G401.6 (cell line): ENCODE measurements at regions not wholly inside any gene's neighbourhood (a gene's known extent, or its start where the extent isn't known, plus 50 kb on each side); places are given as distances from the start of the nearest gene placed in this dataset.
"Not testable (repeated sequence)": the region's sequence is repeated elsewhere in the genome, so short reads cannot be mapped to it uniquely, and the experiment has no call there.

Source experiments
- FAIRE-seq: peaks from 2 replicates; lab custom pipeline; 2012; peaks lifted over from hg19 to GRCh38; lab: Jason Lieb, UNC

DNA sequence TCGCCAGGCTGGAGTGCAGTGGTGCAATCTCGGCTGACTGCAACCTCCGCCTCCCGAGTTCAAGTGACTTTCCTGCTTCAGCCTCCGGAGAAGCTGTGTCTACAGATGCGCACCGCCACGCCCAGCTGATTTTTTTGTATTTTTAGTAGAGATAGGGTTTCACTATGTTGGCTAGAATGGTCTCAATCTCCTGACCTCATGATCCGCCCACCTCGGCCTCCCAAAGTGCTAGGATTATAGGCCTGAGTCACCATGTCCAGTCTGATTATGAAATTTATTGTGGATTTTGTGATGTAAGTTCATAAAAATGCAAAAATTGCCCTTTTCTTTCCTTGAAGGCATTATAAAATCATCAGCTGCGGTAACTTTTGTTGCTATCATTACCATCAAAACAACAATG is 1688.3 kb upstream of the ADGRL3 start:
- FAIRE-seq, result not testable (repeated sequence)

DNA sequence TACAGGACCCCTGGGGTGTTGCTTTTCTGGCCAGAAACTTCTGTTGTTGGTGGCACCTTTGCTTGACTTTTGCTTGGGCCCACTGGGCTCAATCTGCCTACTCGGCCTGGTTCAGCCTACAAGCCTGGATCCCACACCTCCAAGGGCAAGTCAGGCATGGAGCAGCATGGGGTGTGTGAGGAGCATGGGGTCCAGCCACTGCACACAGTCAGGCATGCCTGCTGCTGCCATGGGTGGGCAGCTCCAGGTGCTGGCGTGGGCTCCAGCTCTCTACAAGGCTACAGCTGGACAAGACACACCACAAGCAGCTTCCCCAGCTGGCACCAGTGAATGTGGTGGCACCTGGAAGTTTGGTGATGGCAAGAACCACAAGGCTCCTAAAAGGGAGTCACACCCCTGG is 1683.1 kb upstream of the ADGRL3 start:
- FAIRE-seq, result no peak

DNA sequence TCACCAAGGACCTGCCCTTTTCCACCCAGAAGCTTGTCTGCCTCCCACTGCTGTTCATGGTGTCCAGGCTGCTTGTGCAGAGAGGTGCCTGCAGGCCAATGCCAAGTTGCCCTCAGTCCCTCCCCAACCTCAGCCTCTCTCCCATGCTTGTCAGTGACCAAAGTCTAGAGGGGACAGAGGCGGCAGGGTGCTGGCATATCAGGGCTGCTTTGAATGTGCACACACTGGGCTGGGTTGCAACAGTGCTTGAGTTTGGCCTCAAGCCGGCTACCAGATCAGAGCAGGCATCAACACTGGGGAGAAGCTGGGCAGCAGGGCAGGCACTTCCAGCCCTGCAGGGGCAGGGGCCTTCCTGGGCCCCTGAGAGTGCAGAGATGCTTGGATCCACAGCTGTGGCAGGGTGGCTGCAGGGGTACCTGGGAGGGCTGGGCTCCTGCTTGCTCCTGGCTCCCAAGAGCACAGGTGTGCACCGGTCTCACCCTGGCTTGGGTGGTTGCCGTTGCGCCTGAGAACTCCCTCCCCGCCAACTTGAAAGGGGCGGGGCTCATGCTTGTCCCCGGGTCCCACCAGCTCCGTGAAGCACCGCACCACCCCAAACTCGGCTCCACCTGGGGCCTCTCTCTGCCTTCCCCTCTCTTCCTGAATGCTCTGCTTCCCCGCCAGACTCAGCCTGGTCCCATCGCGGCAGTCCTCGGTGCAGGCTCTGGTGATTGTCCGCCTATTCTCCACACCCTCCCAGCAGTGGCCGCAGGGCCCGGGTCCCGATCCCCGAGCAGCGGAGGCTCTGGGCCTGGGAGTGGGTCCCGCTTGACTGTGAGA is 1681.9 kb upstream of the ADGRL3 start:
- no peak for FAIRE-seq

DNA sequence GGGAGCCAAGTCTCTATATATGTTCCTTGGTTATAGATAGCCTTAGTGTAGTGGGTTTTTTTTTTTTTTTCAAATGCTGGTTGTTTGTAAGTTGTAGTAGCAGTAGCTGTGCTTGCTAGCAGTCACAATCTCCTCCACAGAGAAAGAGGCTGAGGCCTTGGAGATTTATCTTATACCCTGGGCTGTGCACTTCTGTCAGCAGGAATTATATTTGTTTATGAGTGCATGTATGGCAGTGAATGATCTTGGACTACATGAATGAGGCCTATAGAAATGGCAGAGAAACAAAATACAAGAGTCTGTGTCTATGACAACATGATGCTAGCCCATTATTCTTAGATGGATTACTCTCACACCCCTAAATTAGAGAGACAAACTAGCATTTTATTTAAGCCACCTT is 1674.2 kb upstream of the ADGRL3 start:
- FAIRE-seq, result no peak

DNA sequence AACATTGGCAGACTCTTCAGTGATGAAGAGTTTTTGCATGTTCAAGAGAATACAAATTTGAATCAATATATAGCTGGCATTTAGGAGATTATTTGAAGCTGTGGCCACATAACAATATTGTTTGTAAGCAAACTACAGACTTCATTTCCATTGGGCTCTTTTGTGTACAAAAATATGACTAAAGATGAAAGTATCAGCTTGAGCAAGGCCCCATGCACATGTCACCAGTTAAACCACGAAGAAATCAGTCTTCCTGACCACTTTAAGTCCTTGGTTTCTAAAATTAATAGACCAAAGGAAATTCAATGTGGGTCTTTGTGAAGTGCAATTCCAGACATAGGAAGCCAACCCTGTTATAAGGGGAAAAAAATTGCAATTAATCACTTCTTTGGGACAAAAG is 1664.6 kb upstream of the ADGRL3 start:
- FAIRE-seq, result no peak

DNA sequence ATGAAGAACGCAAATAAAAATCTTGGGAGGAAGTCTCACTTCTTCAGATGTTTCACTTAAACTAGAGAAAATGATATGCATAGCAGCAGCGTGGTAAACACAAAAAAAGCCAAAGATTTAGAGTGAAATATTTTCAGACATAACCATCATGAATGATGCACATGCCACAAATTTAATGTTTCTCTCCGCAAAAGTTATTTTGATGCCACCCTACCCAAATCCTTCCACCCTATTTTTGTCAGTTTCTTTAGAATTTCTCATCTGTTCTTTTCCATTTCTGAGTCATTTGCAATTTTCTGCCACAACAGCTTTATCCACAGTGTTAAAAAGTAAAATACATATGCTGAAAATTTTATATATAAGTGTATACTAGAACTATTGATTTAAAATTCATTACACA is 1663.7 kb upstream of the ADGRL3 start:
- FAIRE-seq, result no peak

DNA sequence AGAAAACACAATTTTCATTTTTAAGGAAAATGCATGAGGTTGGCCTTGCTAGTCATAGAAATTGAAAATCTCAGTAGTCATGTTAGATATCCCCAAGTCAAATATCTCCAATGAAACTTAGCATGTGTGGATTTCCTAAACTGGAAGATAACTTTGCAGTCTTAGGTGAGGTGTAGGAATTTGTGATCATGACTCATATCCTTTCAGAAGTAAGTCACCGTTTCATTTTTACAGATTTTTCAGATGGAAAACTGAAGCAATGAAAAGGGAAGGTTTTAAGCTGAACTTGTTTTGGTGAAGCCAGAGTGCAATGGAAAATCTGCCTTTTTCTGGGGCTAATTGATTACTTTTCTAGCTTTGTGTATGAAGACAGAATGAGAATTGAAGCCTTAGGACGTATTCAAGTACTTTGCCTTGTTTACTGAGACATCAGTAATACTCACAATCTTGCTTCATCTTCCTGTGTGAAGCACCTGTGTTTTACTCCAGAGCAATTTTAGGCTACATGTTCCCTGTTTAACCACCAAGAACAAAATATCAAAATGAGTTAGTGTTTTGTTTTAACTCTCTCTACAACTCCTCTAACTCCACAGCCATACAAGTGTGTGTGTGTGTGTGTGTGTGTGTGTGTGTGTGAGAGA is 1662.8 kb upstream of the ADGRL3 start:
- FAIRE-seq, result no peak

DNA sequence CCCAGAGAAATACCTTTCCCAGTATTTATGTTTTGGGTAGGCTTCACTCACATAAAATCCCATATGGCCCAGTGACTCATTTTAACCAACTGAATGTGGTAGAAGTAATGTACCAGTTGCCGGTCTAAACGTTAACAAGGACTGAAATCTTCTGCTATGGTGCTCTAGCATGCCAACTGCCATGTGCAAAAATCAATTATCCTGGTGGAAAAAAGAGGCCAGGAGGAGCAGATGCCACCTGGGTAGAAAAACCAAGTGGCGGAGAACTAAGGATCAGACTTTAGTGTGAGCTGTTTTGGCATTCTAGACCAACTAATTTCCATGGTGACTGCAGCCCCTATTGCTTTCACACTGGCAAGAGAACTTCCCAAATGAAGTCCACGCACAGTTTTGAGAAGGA is 1660.7 kb upstream of the ADGRL3 start:
- FAIRE-seq, result no peak

DNA sequence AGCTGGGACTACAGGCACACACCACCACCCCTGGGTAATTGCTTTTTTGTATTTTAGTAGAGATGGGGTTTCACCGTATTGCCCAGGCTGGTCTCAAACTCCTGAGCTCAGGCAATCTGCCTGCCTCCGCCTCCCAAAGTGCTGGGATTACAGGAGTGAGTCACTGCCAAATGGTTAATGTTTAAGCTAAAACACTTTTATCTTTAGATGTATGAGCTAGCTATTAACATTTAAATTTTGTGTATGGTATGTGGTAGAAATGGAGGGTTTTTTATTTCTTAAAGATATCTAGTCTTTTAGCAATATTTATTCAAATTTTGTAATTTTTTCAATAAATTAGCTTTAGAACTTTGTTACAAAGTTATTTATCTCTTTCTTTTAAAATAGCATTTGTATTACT is 1659.8 kb upstream of the ADGRL3 start:
- no peak for FAIRE-seq

DNA sequence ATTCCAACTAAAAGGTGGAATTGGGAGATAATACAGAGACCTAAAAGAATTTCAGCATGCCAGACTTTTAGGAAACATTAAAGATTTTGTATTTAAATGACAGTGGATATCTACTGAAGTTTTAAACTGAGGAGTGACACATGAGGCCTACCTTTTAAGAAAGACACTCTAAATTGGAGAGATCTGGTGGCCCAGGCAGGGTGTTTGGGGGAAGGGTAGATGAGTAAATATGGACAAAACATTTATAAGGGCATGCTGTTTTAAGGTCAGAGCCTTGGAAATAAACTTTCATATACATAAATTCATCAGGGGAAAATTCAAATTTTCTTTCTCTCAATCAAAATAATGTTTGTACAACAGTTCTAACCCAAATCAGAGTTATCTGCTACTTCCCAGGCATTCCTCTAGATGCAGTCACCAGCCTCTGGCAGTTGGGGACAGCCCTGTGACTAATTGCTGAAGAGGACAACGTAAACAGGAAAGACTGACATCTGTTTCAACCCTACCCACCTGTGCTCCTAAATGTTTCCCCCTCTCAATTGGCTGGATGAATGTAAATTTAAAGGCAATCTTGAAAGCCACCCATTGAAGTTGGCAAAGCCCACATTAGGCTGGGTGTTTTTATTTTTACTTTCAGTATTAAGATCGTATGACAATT is 1646.9 kb upstream of the ADGRL3 start:
- no peak for FAIRE-seq

DNA sequence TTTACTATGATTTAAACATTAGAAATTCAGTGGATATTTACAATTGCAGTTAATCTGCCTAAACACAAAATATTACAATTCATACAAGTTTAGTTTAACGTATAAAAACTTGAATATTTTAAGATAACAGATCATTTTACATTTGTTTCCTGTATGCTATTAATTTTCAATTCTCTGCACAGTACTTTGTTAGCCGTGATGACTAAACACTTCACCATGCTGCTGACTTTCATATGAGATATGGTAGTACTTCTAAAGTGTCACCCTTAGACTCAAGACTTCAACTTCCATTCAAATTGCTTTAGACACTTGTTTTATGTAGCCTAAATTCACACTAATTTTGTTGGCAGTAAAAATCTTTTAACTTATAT is 1646.4 kb upstream of the ADGRL3 start:
- FAIRE-seq, result no peak

DNA sequence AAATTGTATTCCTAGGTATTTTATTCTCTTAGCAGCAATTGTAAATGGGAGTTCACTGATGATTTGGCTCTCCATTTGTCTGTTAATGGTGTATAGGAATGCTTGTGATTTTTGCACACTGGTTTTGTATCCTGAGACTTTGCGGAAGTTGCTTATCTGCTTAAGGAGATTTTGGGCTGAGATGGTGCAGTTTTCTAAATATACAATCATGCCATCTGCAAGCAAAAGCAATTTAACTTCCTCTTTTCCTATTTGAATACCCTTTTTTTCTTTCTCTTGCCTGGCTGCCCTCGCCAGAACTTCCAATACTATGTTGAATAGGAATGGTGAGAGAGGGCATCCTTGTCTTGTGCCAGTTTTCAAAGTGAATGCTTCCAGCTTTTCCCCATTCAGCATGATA is 1643.9 kb upstream of the ADGRL3 start:
- not testable (repeated sequence) for FAIRE-seq

DNA sequence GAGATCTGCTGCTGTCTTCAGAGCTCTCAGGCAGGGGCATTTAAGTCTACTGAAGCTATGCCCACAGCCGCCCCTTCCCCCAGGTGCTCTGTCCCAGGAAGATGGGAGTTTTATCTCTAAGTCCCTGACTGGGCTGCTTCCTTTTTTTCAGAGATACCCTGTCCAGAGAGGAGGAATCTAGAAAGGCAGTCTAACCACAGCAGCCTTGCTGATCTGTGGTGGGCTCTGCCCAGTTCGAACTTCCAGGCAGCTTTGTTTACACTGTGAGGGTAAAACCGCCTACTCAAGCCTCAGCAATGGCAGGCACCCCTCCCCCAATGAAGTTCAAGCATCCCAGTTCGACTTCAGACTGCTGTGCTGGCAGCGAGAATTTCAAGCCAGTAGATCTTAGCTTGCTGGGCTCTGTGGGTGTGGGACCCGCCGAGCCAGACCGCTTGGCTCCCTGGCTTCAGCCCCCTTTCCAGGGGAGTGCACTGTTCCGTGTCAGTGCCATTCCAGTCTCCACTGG is 1639.9 kb upstream of the ADGRL3 start:
- not testable (repeated sequence) for FAIRE-seq

DNA sequence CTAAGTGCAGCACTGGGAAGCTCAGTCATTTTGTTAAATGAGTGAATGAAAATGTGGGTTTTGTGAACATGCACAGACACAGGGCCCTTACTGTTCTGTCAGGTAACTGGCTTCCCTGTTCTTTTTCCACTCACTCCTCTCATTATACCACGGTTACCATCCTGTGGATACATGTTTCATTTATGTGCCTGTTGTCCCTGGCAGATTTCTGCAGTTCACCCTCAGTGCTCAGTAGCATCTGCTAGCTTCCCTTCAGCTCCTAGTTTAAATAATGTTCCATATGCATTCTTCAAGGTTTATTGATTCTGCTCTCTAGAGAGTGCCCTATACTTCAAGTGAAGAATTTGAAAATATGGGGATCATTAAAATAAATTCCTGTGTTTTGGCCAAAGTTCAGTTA is 1634.3 kb upstream of the ADGRL3 start:
- no peak for FAIRE-seq

DNA sequence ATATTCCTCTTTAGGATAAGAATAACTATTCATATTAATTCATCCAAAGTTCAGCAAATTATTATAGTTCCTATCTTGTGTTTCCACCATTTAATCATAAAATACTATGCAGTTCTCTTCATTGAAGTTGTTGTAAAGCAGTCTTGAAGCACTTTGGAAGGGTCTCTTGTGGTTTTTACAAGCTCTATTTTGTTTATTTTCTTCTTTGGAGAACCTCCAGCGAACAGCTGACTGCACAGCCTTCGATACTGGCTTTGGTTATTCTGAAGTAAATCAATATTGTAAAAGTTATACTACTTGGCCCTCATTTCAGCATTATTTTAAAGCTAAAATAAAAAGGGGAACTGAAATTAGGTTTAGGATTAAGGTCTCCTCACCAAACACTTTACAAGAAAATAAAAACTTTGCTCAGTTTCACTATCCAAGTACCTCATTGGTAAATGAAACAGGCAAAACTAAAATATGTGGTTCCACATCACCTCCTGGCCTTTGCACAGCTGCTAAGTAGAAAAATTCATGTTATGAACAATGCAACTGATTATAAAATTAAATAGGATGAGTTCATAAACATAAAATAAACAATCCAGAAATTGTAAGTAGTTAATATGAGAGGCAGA is 1629.2 kb upstream of the ADGRL3 start:
- FAIRE-seq, result no peak

DNA sequence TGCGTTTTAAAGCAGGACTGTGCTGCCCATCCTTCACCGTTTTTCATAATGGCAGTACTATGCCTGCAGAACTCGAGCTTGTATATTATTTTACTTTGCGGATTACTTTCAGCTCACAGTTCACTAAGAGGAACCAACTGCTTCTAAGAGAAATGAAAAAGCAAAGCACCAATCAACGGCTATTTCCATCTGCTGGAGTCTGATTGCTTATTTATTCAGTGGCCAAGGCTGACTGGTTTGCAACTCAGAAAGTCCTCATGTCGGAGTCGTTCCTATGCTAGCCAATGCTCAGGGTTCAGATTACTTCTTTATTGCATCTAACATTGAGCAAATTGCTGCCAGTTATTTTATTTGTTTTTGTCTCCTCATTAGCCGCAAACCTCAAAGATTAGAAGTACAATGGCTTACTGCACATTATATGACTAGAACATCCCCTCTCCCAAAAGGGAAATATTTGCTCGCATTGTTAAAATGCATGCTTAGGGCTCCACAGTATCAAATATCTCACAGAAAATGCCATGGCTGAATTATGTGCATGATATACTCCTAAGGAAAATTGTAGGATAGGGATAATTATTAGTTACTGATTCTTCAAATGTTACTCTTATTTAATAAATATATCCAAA is 1628.2 kb upstream of the ADGRL3 start:
- no peak for FAIRE-seq

DNA sequence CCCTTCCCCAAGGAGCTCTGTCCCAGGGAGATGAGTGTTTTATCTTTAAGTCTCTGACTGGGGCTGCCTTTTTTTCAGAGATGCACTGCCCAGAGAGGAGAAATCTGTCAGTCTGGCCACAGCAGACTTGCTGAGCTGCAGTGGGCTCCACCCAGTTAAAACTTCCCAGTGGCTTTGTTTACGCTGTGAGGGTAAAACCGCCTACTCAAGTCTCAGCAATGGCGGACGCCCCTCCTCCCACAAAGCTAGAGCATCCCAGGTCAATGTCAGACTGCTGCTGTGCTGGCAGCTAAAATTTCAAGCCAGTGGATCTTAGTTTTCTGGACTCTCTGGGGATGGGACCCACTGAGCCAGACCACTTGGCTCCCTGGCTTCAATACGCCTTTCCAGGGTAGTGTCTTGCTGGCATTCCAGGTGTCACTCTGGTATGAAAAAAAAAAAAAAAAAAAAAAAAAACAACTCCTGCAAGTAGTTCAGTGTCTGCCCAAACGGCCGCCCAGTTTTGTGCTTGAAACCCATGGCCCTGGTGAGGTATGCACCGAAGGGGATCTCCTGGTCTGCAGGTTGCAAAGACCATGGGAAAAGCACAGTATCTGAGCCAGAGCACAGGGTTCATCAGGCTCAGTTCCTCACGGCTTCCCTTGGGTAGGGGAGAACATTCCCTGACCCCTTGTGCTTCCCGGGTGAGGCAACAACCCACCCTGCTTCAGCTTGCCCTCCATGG is 1616.1 kb upstream of the ADGRL3 start:
- FAIRE-seq, result no peak

DNA sequence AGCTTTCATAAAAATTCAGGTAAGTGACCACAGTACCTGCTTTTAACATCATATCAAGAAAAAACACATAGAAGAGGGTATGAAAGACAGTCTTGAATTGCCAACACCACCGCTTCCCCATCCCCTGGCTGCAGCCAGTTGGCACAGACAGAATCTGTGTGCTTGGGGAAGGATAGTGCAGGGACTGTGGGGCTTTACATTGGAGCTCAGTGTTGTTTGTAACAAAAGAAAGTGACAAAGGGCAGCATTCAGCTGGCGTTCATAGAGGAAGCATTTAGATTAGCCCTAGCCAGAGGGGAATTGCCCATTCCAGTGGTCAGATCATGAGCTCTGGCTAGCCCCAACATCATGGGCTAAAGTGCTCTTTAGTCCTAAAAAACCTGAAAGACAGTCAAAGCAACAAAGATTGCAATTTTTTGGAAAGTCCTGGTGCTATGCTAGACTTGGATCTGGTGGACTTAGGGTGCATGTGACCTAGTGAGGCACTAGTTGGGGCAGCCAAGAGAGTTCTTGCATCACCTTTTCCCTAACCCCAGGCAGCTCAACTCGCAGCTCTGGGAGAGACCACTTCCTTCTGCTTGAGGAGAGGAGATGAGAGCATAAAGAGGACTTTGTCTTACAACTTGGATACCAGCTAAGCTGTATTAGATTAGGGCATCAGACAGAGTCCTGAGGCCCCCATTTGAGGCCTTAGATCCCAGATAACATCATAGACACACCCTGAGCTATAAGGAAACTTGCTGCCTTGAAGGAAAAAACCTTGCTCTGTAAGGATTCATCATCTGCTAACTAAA is 1602.4 kb upstream of the ADGRL3 start:
- no peak for FAIRE-seq

DNA sequence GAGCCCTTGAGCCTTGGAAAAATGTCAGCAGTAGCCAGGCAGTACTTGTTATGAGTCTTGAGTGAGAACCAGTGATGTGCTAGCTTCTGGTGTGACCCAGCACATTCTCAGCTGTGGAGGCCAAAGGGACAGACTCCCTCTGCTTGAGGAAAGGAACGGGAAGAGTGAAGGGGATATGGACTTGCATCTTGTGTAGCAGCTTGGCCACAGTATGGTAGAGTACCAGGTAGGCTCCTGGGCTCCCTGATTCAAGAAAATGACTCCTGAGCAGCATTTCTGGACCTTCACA is 1601.9 kb upstream of the ADGRL3 start:
- no peak for FAIRE-seq

DNA sequence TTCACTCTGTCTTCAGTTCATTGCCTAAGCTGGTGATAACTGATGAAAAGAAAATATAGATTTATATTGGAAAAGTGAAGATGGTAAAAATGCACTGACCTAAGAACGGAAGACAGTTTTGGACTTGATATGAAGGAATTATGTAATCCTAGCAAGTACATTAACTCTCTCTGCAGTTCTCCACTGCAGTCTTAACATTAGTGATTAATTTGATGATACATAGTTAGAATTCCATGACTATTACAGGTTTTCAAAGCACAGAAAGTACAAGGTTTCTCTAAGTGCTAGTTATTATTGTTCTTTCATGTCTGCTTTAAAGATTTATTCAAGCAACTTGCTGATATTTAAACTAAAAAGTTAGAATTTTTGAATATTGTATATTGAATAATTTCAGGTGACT is 1591.7 kb upstream of the ADGRL3 start:
- no peak for FAIRE-seq

DNA sequence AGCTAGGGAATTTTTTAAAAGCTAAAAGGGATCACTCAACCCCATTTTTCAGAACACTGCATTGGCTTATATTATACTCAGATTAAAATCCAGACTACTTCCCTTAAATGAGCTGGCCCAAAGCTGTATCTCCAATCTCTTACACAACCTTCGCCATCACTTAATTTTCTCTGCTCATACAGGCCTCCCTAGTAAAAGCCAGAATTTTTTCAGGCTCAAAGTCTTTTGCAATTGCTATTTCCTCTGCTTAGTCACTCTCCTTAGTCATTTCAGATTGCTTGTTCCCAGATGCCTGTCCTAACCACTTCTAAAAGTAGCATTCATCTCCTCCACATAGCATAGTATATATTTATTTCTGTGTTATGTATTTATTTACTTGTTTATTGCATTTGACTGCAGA is 1587.9 kb upstream of the ADGRL3 start:
- FAIRE-seq, result no peak
